ENCODE measurements at regions not wholly inside any gene's neighbourhood (a gene's known extent, or its start where the extent isn't known, plus 50 kb on each side); places are given as distances from the start of the nearest gene placed in this dataset.
"Not testable (repeated sequence)": the region's sequence is repeated elsewhere in the genome, so short reads cannot be mapped to it uniquely, and the experiment has no call there.

DNA sequence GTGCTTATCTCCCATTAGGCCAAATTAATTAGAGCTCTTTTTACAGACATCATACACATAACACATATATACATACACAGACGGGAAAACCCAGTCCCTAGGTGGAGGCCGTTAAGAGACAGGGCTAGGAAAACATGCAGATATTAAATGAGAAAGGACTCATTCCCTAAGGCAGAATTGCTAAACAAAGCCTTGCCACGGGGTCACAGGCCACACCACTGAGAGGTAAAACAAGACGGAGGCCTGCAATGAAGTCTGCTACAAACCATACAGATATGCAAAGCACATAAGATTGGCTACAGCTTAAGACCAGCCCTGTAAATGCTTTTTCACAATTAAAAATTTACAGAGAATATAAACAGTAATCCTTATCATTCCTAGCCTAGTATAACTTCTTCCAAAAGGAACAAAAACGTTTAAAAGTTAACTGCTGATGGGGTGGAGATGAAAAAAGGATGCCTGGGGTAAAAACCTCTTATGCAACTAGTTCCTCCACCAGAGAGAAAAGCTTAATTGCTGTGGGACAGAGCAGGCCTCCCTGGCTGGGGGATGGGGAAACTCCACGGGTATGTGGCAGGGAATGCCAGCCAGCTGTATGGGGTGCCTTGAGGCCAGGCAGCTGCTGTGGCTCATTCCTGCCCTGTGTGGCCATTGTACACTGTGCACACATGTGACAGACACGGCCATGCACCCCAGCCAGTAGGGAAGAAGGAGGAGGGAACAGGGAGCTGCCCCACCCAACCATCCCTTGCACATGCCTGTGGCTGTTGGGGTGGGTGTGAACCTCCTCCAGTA is 481.4 kb upstream of the LMCD1 start:
- DNase-seq (ENCODE audit: insufficient read length, low spot score) (no peak), FAIRE-seq (no peak)

GRCh38 chr3:8027954-8028353 is 473.7 kb upstream of the LMCD1 start:
- no peak for FAIRE-seq
- DNase-seq (ENCODE audit: insufficient read length, low spot score) = no peak
- TF ChIP-seq POU2F2 (IDR thresholded peaks at IDR 0.05; ENCODE audit: low read depth, low read length) = no peak
- TF ChIP-seq PAX5 (IDR thresholded peaks at IDR 0.05; ENCODE audit: insufficient read depth, low read length, severe bottlenecking) = no peak
- TF ChIP-seq SPI1 (IDR thresholded peaks at IDR 0.05; ENCODE audit: low read depth, low read length) = no peak
- TF ChIP-seq POLR2AphosphoS5 (IDR thresholded peaks at IDR 0.05; ENCODE audit: low read depth, low read length) = no peak
- TF ChIP-seq POLR2A (IDR thresholded peaks at IDR 0.05; ENCODE audit: low read depth, low read length) = no peak
- no peak for TF ChIP-seq TAF1 (IDR thresholded peaks at IDR 0.05; ENCODE audit: low read depth, low read length)

More for the DNA sequence above, 481.4 kb upstream of the LMCD1 start:
- no peak for TF ChIP-seq SPI1 (IDR thresholded peaks at IDR 0.05; ENCODE audit: low read depth, low read length)
- TF ChIP-seq TAF1 (IDR thresholded peaks at IDR 0.05; ENCODE audit: low read depth, low read length) = no peak
- TF ChIP-seq POLR2AphosphoS5 (IDR thresholded peaks at IDR 0.05; ENCODE audit: low read depth, low read length) = no peak
- no peak for TF ChIP-seq POLR2A (IDR thresholded peaks at IDR 0.05; ENCODE audit: low read depth, low read length)
- TF ChIP-seq PAX5 (IDR thresholded peaks at IDR 0.05; ENCODE audit: insufficient read depth, low read length, severe bottlenecking) = no peak
- TF ChIP-seq POU2F2 (IDR thresholded peaks at IDR 0.05; ENCODE audit: low read depth, low read length) = no peak

GRCh38 chr3:8050283-8050682 is 451.3 kb upstream of the LMCD1 start:
- DNase-seq (ENCODE audit: insufficient read length, low spot score) (no peak), FAIRE-seq (no peak)
- TF ChIP-seq TAF1 (IDR thresholded peaks at IDR 0.05; ENCODE audit: low read depth, low read length) (no peak), POLR2A (IDR thresholded peaks at IDR 0.05; ENCODE audit: low read depth, low read length) (no peak), POLR2AphosphoS5 (IDR thresholded peaks at IDR 0.05; ENCODE audit: low read depth, low read length) (no peak)

- DNase-seq (ENCODE audit: insufficient read length, low spot score) = no peak
- TF ChIP-seq POLR2AphosphoS5 (IDR thresholded peaks at IDR 0.05; ENCODE audit: low read depth, low read length) = no peak
- no peak for TF ChIP-seq TAF1 (IDR thresholded peaks at IDR 0.05; ENCODE audit: low read depth, low read length)
- no peak for TF ChIP-seq POLR2A (IDR thresholded peaks at IDR 0.05; ENCODE audit: low read depth, low read length)
- TF ChIP-seq PAX5 (IDR thresholded peaks at IDR 0.05; ENCODE audit: insufficient read depth, low read length, severe bottlenecking) = no peak
- TF ChIP-seq SPI1 (IDR thresholded peaks at IDR 0.05; ENCODE audit: low read depth, low read length) = no peak
- TF ChIP-seq POU2F2 (IDR thresholded peaks at IDR 0.05; ENCODE audit: low read depth, low read length) = no peak
- no peak for FAIRE-seq
Observed at GRCh38 chr3:8052659-8053058, 449.0 kb upstream of the LMCD1 start.

- DNase-seq (ENCODE audit: insufficient read length, low spot score); FAIRE-seq: not testable (repeated sequence)
Observed at GRCh38 chr3:8068135-8068534, 433.5 kb upstream of the LMCD1 start.

GRCh38 chr3:8069471-8069870 is 432.2 kb upstream of the LMCD1 start:
- DNase-seq (ENCODE audit: insufficient read length, low spot score) (no peak), FAIRE-seq (no peak)
- TF ChIP-seq POLR2A (IDR thresholded peaks at IDR 0.05; ENCODE audit: low read depth, low read length) (no peak), SPI1 (IDR thresholded peaks at IDR 0.05; ENCODE audit: low read depth, low read length) (no peak), POLR2AphosphoS5 (IDR thresholded peaks at IDR 0.05; ENCODE audit: low read depth, low read length) (no peak), TAF1 (IDR thresholded peaks at IDR 0.05; ENCODE audit: low read depth, low read length) (no peak), POU2F2 (IDR thresholded peaks at IDR 0.05; ENCODE audit: low read depth, low read length) (no peak), PAX5 (IDR thresholded peaks at IDR 0.05; ENCODE audit: insufficient read depth, low read length, severe bottlenecking) (no peak)

GRCh38 chr3:8070011-8070410 is 431.6 kb upstream of the LMCD1 start:
- DNase-seq (ENCODE audit: insufficient read length, low spot score) = no peak
- TF ChIP-seq POLR2AphosphoS5 (IDR thresholded peaks at IDR 0.05; ENCODE audit: low read depth, low read length) (no peak), TAF1 (IDR thresholded peaks at IDR 0.05; ENCODE audit: low read depth, low read length) (no peak), SPI1 (IDR thresholded peaks at IDR 0.05; ENCODE audit: low read depth, low read length) (no peak)
- no peak for FAIRE-seq

GRCh38 chr3:8074740-8075139 is 426.9 kb upstream of the LMCD1 start:
- DNase-seq (ENCODE audit: insufficient read length, low spot score); FAIRE-seq: not testable (repeated sequence)

DNA sequence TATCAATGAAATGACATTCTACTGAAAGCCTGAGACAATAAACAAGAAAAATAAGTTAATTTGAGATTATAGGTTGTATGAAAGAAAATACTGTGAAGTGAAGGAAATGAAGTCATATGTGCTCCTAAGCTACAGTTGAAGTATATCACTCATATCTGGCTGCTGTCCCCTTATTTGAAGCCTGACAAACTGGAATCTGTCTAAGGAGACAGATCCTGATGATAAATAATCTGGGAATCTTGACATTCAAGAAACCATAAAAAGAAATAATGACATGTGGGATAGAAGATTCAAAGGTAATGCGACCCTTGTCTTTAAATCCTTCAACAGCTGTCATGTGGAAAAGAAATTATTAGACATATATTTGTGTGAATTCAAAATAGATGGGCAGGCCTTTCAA is 424.5 kb upstream of the LMCD1 start:
- DNase-seq (ENCODE audit: insufficient read length, low spot score) (no peak), FAIRE-seq (no peak)
- no peak for TF ChIP-seq POLR2A (IDR thresholded peaks at IDR 0.05; ENCODE audit: low read depth, low read length)
- TF ChIP-seq TAF1 (IDR thresholded peaks at IDR 0.05; ENCODE audit: low read depth, low read length) = no peak
- TF ChIP-seq PAX5 (IDR thresholded peaks at IDR 0.05; ENCODE audit: insufficient read depth, low read length, severe bottlenecking) = no peak
- TF ChIP-seq SPI1 (IDR thresholded peaks at IDR 0.05; ENCODE audit: low read depth, low read length) = no peak
- TF ChIP-seq POU2F2 (IDR thresholded peaks at IDR 0.05; ENCODE audit: low read depth, low read length) = no peak
- TF ChIP-seq POLR2AphosphoS5 (IDR thresholded peaks at IDR 0.05; ENCODE audit: low read depth, low read length) = no peak

- TF ChIP-seq PAX5 (IDR thresholded peaks at IDR 0.05; ENCODE audit: insufficient read depth, low read length, severe bottlenecking) = no peak
- no peak for TF ChIP-seq POLR2AphosphoS5 (IDR thresholded peaks at IDR 0.05; ENCODE audit: low read depth, low read length)
- TF ChIP-seq POLR2A (IDR thresholded peaks at IDR 0.05; ENCODE audit: low read depth, low read length) = no peak
- TF ChIP-seq SPI1 (IDR thresholded peaks at IDR 0.05; ENCODE audit: low read depth, low read length) = no peak
- TF ChIP-seq POU2F2 (IDR thresholded peaks at IDR 0.05; ENCODE audit: low read depth, low read length) = no peak
- TF ChIP-seq TAF1 (IDR thresholded peaks at IDR 0.05; ENCODE audit: low read depth, low read length) = no peak
- DNase-seq (ENCODE audit: insufficient read length, low spot score) (no peak), FAIRE-seq (no peak)
Observed at GRCh38 chr3:8080464-8080863, 421.2 kb upstream of the LMCD1 start.

Data from GM12891 (cell line).